C4-2B (cell line): ENCODE measurements at regions not wholly inside any gene's neighbourhood (a gene's known extent, or its start where the extent isn't known, plus 50 kb on each side); places are given as distances from the start of the nearest gene placed in this dataset.
"Not testable (repeated sequence)": the region's sequence is repeated elsewhere in the genome, so short reads cannot be mapped to it uniquely, and the experiment has no call there.

ENCODE experiments used
- H3K27ac ChIP-seq: fragments of 450-650 bp; 2 replicates; pipeline ENCODE4 v1.5.1; 2017
- CTCF ChIP-seq: fragments of 450-650 bp; conservative IDR thresholded peaks from 2 replicates; pipeline ENCODE4 v1.5.1; 2017; ENCODE audit warnings: mild to moderate bottlenecking
- ZFX ChIP-seq: fragments of 450-650 bp; IDR thresholded peaks from 2 replicates; pipeline ENCODE4 v1.6.1; 2017

DNA sequence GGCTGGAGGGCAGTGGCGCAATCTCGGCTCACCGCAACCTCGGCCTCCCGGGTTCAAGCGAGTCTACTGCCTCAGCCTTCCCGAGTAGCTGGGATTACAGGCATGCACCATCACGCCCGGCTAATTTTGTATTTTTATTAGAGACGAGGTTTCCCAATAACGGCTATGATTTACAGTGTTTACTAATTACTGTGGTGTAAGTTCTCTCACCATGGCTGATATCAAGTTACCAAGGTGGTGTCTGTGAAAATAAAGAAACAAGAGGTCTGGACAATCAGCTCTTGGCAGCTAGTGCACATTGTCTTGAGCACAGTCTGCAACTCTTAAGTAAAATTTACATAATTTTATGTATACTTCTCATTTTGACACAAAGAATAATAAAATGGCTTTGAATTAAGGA is 385.5 kb upstream of the COX7C start:
- no peak overlapping the region for H3K27ac ChIP-seq
- TF ChIP-seq CTCF (no peak), ZFX (no peak)

DNA sequence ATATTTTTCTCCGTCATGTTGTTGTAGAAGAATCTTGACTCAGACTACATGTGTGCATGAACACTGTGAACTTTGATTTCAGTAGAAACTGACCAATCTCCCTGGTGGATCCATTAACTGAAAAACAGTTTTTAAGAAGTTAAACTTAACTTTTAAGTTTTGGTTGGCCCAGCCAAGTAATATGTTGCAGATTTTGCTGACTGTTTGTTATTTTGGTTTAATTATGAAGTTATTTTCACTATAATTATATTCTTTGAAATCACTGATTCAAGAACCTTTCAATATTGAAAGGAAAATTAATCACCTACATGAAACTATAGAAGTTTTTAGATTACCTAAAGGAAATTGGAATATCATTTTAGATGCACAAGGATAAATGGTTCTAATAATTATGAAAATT is 373.6 kb upstream of the COX7C start:
- TF ChIP-seq CTCF (no peak), ZFX (no peak)
- H3K27ac ChIP-seq = no peak overlapping the region

GRCh38 chr5:86257871-86258270 is 359.9 kb upstream of the COX7C start:
- TF ChIP-seq CTCF (no peak), ZFX (no peak)
- H3K27ac ChIP-seq = no peak overlapping the region

- not testable (repeated sequence) for H3K27ac ChIP-seq
These were observed 333.1 kb upstream of the COX7C start for GRCh38 chr5:86284400-86285190.

GRCh38 chr5:86287437-86287836 is 330.3 kb upstream of the COX7C start:
- not testable (repeated sequence) for H3K27ac ChIP-seq

GRCh38 chr5:86289786-86290185 is 328.0 kb upstream of the COX7C start:
- not testable (repeated sequence) for H3K27ac ChIP-seq

DNA sequence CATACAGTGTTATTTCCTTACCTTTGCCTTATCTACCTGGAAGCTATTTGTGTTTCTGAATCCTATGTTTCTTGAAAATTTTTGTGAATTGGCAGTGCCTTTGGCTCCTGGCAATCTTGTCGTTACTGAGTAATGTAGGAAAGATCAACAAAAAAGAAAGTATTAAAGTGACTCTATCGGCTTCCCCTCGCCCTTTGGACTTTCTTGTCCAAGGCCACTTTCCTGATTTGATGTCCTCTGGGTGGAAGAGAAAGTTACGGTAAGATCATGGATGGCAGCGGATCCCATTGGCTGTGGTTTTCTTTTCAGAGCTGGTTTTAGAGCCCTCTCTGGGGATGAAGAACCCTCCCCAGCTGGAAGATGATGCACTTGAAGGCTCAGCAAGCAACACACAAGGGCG is 324.9 kb upstream of the COX7C start:
- H3K27ac ChIP-seq = not testable (repeated sequence)

DNA sequence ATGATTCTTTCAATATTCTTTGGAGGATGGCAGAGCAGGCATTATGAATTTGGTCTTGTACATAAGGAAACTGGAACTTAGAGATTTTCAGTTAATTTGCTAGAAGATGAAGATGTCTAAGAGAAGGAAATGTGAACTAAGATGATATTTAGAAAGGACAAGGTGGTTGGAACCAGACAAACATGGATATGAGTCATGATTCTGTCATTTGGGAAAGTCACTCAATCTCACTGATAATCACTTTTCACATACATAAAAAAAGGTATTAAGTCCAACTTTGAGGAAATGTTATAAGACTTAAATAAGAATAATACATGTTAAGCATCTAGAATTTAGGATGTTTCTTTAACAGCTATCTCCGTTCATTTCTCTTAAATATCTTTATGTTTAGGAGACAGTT is 315.1 kb upstream of the COX7C start:
- H3K27ac ChIP-seq = not testable (repeated sequence)

DNA sequence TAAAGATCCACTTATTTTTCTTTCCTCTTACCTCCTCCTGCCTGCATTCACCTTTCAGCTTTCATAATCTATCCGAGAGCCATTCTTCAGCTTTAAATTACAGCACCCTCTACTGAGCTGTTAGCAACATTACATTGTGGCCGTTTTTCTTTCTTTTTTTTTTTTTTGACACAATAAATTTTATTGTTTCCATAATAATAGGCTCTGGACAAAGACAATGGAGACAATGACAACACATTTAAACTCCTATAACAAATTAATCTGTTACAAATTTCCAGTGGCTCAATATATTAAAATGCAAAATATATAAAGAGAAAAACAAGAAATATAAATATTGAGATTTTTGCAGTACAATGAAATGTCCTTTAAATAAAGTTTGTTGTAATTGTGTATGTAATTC is 312.7 kb upstream of the COX7C start:
- TF ChIP-seq CTCF = peak; percentile 62
- H3K27ac ChIP-seq = not testable (repeated sequence)

DNA sequence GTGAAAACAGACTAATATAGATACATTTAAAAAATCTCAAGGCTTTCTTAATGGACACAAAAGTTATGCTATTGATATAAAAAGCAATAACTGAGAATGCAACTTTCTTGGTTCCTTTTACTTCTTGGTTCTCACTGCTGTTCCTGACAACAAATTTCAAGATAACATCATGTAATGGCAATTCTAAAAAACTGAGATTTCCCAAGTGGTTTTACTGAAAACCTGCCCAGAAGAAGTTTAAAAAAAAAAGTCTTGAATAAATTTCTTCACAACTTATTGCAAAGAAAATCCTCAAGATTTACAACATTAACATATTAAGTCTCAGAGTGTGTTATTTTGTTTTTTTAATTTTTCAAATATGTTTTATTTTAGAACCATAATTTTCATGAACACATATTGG is 302.8 kb upstream of the COX7C start:
- TF ChIP-seq ZFX = no peak
- no peak for TF ChIP-seq CTCF
- H3K27ac ChIP-seq = no peak overlapping the region
